GDM1 (cell line): ENCODE measurements at regions not wholly inside any gene's neighbourhood (a gene's known extent, or its start where the extent isn't known, plus 50 kb on each side); places are given as distances from the start of the nearest gene placed in this dataset.

Source experiments
- DNase-seq: peaks from one replicate; lab custom pipeline; 2025; lab: John Stamatoyannopoulos, UW

DNA sequence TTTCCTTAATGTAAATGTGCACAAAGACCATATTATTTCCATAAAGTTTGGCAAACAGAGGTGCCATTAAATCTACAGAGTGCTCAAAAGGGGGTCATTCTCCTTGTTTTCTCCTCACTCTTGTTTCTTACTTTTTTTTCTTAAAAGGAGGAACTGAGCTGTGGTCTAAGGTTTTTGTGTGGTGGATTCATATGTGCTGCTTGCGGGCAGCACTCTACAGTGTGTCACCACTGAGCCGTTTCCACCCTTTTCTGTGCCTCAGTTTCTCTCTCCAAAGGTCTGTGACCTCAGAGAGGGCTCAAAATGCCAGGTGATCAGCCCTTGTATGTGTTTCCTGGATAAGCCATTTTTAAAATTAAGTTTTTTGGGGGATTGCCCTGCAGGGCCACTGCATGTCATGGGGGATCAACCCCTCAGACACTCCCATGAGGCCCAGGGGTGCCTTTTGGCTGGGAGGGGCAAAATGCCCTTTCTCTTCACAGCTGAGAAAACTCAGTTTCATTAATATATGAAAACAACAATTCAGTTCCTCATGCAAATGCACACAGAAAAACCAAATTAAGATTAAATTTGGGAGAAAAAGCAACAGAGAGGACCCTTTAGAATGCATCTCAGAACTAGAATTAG is 56.9 kb upstream of the VOPP1 start:
- DNase-seq: no peak

DNA sequence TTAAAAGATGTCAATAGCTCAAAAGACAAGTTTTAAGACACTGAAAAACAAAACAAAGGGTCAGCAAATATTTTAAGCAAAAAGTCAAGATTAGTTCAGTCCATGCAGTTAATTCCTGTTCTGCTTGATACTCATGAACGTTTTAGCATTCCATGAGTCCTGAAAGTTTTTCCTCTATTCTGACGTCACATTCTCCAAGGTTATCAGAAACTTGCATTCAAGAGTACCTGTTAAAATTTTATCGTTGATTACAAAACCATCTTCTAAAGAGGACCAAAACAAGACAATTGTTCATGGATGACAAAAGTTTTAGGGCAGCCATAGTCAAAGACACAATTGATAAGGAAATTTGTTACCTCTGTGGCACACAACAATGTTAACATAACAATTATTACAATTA is 52.5 kb upstream of the VOPP1 start:
- no peak for DNase-seq

DNA sequence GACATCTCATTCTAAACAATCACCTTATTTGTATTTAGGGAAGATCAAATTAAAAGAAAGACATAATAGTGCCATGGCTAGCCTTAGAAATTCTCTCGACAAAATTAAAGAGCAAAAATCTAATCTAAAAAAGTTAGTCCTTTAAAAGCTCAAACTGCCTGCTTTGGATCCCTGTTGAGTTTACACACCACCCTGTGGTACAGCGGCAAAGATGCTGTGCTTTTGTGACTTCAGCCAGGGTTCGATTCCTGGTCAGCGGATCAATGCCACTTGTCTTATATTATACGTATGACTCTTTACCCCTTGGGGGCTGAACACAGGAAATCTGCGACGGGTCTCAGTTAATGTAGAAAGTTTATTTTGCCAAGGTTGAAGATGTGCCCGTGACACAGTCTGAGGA is 51.3 kb upstream of the VOPP1 start:
- DNase-seq: no peak

DNA sequence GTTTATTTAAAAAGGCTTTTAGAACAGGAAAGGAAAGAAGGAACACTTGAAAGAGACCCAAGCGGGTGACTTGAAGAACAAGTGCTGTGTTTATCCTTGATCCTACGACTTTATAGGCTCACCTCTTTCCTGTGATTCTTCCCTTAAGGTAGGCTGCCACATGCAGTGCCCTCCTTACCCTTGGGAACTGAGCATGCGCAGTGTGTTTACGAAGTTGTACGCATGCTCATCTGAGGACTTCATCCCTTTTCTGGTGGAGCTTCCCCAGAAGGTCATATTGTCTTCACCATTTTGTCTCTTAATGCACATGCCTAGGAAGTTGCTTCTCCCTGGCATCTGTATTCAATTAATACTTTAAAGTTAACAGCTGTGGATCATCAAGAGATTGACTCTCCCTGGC is 49.9 kb upstream of the VOPP1 start:
- no peak for DNase-seq
